Nephron progenitor cell (in vitro differentiated cells): ENCODE measurements at regions not wholly inside any gene's neighbourhood (a gene's known extent, or its start where the extent isn't known, plus 50 kb on each side); places are given as distances from the start of the nearest gene placed in this dataset.

Source experiments
- DNase-seq: peaks from one replicate; pipeline ENCODE4 v3.0.0; 2021
- H3K27ac Mint-ChIP-seq: 2 replicates; pipeline ENCODE4 v1.8.0; 2021; ENCODE audit warnings: mild to moderate bottlenecking, moderate library complexity, mixed read lengths
- H3K27me3 Mint-ChIP-seq: 2 replicates; pipeline ENCODE4 v1.8.0; 2021; ENCODE audit warnings: mild to moderate bottlenecking, low read depth, mixed read lengths; ENCODE audit not compliant: poor library complexity
- H3K36me3 Mint-ChIP-seq: 2 replicates; pipeline ENCODE4 v1.8.0; 2021; ENCODE audit warnings: low read depth, mixed read lengths
- H3K4me1 Mint-ChIP-seq: 2 replicates; pipeline ENCODE4 v1.8.0; 2021; ENCODE audit warnings: mixed read lengths
- H3K4me3 Mint-ChIP-seq: 2 replicates; pipeline ENCODE4 v1.8.0; 2021; ENCODE audit warnings: mild to moderate bottlenecking, moderate library complexity, mixed read lengths
- H3K9me3 Mint-ChIP-seq: 2 replicates; pipeline ENCODE4 v1.8.0; 2021; ENCODE audit warnings: mild to moderate bottlenecking, moderate library complexity, mixed read lengths
- CTCF ChIP-seq: fragments of 200-600 bp; sonication (generic); IDR thresholded peaks from 2 replicates; pipeline ENCODE4 v1.5.0; 2021; ENCODE audit warnings: antibody characterized with exemption

GRCh38 chr5:82851471-82851870 is 225.7 kb downstream of the TMEM167A start:
- TF ChIP-seq CTCF: no peak
- DNase-seq: no peak
- Mint-ChIP-seq H3K4me3 (no peak overlapping the region), H3K27ac (no peak overlapping the region), H3K4me1 (peaks cover 24% of the 10 kb centered on the region), H3K27me3 (peaks cover 6% of the 10 kb centered on the region), H3K9me3 (peaks cover 12% of the 10 kb centered on the region), H3K36me3 (no peaks in the 10 kb centered on the region)

GRCh38 chr5:82850393-82850792 is 226.8 kb downstream of the TMEM167A start:
- Mint-ChIP-seq H3K27ac (no peak overlapping the region), H3K36me3 (no peaks in the 10 kb centered on the region), H3K4me1 (peaks cover 19% of the 10 kb centered on the region), H3K9me3 (peaks cover 14% of the 10 kb centered on the region), H3K27me3 (peaks cover 6% of the 10 kb centered on the region), H3K4me3 (no peak overlapping the region)
- no peak for DNase-seq
- TF ChIP-seq CTCF: no peak

- Mint-ChIP-seq H3K36me3 (no peaks in the 10 kb centered on the region), H3K27me3 (peaks cover 6% of the 10 kb centered on the region), H3K4me3 (no peak overlapping the region), H3K9me3 (peaks cover 17% of the 10 kb centered on the region), H3K4me1 (peaks cover 19% of the 10 kb centered on the region), H3K27ac (no peak overlapping the region)
- no peak for DNase-seq
- TF ChIP-seq CTCF: no peak
Observed at GRCh38 chr5:82849885-82850284, 227.3 kb downstream of the TMEM167A start.

- no peak for TF ChIP-seq CTCF
- DNase-seq: no peak
- no peaks in the 10 kb centered on the region for H3K36me3 Mint-ChIP-seq
- H3K9me3 Mint-ChIP-seq: peaks cover 21% of the 10 kb centered on the region
- no peak overlapping the region for H3K27ac Mint-ChIP-seq
- peaks cover 6% of the 10 kb centered on the region for H3K27me3 Mint-ChIP-seq
- no peak overlapping the region for H3K4me3 Mint-ChIP-seq
- H3K4me1 Mint-ChIP-seq: peaks cover 19% of the 10 kb centered on the region
Observed at GRCh38 chr5:82847562-82847961, 229.6 kb downstream of the TMEM167A start.

GRCh38 chr5:82839881-82840280 is 237.3 kb downstream of the TMEM167A start:
- no peaks in the 10 kb centered on the region for H3K27me3 Mint-ChIP-seq
- no peak overlapping the region for H3K4me3 Mint-ChIP-seq
- H3K27ac Mint-ChIP-seq: no peak overlapping the region
- peaks cover 12% of the 10 kb centered on the region for H3K36me3 Mint-ChIP-seq
- H3K4me1 Mint-ChIP-seq: peaks cover 11% of the 10 kb centered on the region
- peaks cover 24% of the 10 kb centered on the region for H3K9me3 Mint-ChIP-seq
- DNase-seq: no peak
- no peak for TF ChIP-seq CTCF

GRCh38 chr5:82835488-82835887 is 241.7 kb downstream of the TMEM167A start:
- peaks cover 11% of the 10 kb centered on the region for H3K4me1 Mint-ChIP-seq
- no peaks in the 10 kb centered on the region for H3K27me3 Mint-ChIP-seq
- no peak for DNase-seq
- H3K9me3 Mint-ChIP-seq: peaks cover 27% of the 10 kb centered on the region
- H3K4me3 Mint-ChIP-seq: no peak overlapping the region
- peaks cover 16% of the 10 kb centered on the region for H3K36me3 Mint-ChIP-seq
- TF ChIP-seq CTCF: no peak
- no peak overlapping the region for H3K27ac Mint-ChIP-seq
